HG02885 (cell line): ENCODE measurements at regions not wholly inside any gene's neighbourhood (a gene's known extent, or its start where the extent isn't known, plus 50 kb on each side); places are given as distances from the start of the nearest gene placed in this dataset.

Experiments used
- ATAC-seq: cut with Tn5 transposase; IDR thresholded peaks from one replicate; pipeline ENCODE4 v1.9.1; 2021; ENCODE audit warnings: mild to moderate bottlenecking; ENCODE audit not compliant: unreplicated experiment, poor library complexity

DNA sequence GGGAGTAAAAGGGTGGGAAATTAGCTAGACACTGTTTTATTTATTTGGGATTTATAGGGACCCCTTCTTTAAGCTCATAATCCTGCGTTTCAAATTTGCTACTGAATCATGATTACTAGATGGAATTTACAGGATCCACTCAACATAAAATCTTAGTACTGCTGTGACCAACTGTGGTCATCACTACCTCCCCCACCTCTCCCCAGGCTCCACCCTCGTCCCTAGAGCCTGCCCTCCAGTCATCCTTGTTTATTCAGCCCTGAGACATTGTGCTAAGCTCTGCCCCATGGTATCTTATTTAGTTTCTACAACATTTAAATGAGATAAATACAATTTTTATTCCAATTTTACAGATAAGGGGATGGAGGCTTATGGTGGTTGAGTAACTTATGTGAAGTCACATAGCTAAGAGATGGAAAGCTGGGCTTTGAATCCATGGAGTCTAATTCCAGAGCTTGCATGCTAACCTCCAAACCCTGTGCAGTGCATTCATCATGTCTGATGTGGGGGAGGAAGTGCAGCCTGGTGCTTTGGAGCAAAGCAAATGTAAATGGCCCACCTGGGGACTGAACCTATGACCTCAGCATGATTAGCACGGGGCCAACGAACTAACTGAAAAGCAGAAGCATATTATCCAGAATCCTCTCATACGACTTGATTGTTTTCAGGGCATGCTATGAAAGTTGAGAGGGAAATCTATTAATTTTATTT, 502.4 kb downstream of the TMEM182 start:
- no peak for ATAC-seq

DNA sequence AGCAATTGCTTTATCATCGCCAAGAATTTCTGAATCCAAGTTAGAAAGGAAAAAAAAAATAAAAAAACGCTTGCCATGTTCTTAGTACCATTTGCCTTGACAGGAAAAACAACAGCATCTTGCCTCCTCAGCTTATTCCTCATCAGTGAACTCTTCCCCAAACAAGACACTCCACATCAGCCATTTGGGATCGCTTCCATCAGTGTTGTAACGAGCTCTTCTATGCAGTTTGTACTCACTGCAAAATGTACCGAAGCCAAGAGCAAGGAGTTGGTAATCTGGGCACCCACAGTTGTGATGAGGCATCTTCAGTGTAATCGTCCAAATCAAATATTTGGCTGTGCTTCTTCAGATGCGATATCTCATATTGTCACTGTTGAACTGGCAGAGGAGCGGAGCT, 503.7 kb downstream of the TMEM182 start:
- no peak for ATAC-seq

DNA sequence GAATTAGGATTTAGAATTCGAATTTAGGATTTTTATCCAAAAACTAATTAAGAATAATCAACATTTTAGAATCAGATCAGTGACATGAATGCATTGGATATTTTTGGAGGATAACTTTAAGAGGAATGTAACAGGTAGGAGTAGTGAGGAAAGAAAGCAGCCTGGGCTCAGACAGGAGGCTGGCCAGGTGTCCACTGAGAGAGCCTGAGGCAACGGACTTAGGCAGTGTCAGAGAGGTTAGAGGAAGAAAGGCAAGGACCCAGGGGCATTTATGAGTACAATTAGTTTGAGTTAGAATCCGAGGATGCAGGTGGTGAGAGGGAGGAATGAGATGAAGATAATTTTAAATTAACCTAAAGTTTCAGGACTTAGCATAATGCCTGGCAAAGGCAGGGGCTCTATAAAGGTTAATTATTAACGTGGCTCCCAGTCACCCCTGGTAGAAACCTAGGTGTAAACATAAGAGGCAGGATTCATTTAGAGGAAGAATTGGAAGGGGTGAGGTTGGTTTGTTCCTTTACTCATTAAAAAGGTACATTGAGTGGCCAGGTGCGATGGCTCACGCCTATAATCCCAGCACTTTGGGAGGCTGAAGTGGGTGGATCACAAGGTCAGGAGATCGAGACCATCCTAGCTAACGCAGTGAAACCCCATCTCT, 507.1 kb downstream of the TMEM182 start:
- no peak for ATAC-seq

GRCh38 chr2:103276869-103277268, 515.0 kb downstream of the TMEM182 start:
- no peak for ATAC-seq

DNA sequence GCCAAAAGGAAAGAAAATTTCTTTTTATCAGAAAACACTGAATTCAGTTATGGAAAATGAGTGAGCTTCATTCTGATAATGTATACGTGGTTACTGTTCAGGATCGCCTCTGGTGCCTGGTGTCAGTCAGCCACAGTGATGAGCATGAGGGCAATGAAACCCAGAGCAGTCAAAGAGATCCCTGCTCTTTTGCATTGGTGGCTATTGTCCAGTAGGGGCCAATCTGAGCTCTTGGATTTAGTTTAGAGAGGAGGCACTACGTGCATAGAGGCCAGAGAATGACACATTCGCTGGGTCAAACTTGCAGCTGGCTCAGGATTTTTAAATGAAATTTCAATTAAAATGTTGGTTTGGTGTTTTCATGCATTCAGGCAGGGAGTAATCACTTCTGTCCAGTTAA, 522.9 kb downstream of the TMEM182 start:
- ATAC-seq, result no peak

- no peak for ATAC-seq
Observed at GRCh38 chr2:103285354-103285753, 523.5 kb downstream of the TMEM182 start.

DNA sequence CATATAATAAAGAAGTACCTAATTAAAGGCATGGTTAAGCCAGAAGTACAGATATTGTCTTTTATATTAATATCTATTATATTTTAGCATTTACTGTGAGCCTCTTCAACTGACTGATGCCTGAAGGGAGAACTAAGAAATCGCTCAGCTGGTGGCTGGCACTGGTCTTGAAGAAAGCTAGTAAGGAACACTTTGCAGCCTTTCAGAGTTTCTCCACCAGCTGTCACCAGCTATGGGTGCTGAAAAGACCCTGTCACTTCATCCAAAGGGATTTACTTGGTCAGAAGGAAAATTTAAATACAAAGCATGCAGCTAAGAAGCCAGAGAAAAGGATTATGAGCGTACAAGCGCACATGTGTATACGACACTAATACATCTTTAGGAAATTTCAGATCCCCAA, 525.9 kb downstream of the TMEM182 start:
- ATAC-seq, result no peak

- no peak for ATAC-seq
Observed at GRCh38 chr2:103288696-103289095, 526.9 kb downstream of the TMEM182 start.

GRCh38 chr2:103289105-103289725, 527.4 kb downstream of the TMEM182 start:
- ATAC-seq, result no peak

DNA sequence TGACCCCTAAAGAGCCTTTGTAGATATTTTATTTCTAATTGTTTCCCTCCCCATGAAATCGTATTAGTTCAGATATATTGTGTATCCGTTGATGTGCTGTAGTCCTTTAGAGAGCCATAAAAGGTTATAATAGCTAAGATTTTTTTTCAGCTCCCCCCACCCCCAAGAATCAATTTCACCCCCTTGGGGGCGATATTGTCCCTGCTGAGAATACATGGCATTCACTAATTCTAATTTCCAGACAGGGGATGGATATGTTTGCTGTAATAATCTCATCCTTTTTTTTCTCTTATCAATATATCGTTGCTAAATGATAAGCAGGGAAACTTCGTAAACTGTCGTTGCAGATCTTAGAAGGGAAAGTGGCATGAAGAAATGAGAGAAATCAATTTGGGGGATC, 530.7 kb downstream of the TMEM182 start:
- no peak for ATAC-seq

GRCh38 chr2:103293067-103293741, 531.4 kb downstream of the TMEM182 start:
- ATAC-seq, result no peak

GRCh38 chr2:103293742-103294077, 531.9 kb downstream of the TMEM182 start:
- ATAC-seq, result no peak

GRCh38 chr2:103294420-103294819, 532.6 kb downstream of the TMEM182 start:
- ATAC-seq, result no peak

GRCh38 chr2:103295591-103295990, 533.8 kb downstream of the TMEM182 start:
- no peak for ATAC-seq

- ATAC-seq, result no peak
Observed at GRCh38 chr2:103324671-103325070, 562.8 kb downstream of the TMEM182 start.

DNA sequence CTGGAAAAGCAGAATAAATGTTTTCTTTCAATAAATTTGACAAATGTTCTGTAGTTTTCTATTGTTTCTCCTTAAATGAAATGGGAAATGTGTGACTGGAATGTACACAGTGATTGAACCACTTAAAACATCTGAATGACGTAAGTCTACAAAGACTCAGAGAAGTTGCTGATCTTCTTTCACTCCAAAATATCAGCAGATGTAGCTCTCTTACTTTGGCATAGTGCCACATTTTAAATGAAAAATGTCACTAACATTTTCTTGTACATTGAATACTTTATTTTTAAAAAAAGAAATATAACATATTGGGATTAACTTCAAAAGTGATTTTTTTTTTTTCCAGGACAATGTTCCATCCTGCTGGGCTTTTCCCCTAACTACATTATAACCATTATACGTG, 565.6 kb downstream of the TMEM182 start:
- ATAC-seq, result no peak

- no peak for ATAC-seq
Observed at GRCh38 chr2:103327966-103328365, 566.1 kb downstream of the TMEM182 start.

DNA sequence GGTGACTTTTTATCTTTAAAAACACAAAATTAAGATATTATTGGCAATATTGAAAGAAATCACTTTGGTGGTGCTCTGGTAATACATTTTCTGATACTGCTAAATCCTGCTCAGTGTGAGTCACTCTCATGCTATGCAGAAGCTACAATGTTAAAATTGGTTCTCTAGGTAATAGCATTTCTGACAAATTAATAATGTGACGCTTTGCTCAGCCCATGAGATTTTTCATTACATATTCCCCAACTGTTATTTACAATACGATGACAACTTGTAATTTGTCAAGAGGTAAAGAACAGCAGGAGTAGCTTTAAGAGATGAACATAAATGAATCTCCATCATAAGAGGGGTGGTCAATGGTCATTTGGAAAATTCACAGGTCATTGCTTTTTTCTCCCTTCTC, 573.6 kb downstream of the TMEM182 start:
- no peak for ATAC-seq

DNA sequence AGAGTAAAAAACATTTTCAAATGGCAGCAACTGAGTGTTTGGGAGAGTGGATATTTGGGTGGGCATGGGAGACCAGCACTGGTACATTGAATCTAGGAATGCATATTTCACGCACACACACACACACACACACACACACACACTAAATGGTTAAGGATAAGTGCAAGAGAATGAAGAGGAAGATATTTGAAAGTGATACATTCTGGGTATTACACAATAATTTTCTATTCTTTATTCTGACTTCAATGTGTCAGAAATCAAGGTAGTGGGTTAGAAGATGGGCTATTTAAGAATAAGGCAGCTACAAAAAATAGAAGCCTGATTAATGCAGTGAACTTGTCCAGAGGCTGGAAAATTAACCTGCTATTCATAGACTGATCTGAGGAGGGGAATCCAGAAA, 577.0 kb downstream of the TMEM182 start:
- ATAC-seq, result no peak

DNA sequence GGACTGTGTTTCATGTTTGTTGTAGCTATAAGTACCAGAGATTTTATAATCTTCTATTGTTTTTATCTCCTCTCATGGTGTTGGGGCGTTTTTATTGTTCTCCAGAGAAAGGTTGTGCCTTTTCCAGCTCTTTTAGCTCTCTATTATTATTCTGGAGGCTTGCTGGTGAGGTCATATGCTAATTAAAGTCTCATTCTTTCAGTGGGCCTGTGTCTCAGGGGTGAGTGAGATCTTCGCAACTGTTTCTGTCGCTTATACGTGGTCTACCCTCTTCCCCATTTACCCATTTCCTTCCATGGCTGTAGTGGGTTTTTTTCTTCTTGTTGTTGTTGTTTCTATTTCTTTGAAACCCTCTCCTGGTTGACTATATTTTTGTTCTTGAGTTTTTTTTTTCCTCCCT, 584.9 kb downstream of the TMEM182 start:
- ATAC-seq, result no peak

DNA sequence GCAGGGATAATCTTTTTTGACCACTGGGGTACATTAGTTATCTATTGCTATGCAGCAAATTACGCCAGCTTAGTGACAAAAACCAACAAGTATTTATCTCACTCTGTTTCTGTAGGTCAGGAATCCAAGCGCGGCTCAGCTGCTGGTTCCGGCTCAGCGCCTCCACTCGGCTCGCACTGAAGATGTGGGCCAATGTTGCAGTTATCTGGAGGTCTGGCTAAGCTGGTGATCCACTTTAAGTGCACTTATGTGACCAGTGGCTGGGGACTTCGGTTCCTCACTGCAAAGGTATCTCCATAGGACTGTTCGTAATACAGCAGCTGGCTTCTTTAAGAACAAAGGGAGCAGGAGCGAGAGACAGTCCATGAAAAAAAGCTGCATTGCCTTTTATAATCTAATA, 591.9 kb downstream of the TMEM182 start:
- ATAC-seq, result no peak
